HEK293 (cell line): ENCODE measurements at regions not wholly inside any gene's neighbourhood (a gene's known extent, or its start where the extent isn't known, plus 50 kb on each side); places are given as distances from the start of the nearest gene placed in this dataset.

Experiments
- CTCF ChIA-PET: fragments of 350-600 bp; formaldehyde crosslinking; extraction: SDS; loops from one replicate; lab custom pipeline; 2021; ENCODE audit warnings: antibody characterized with exemption; lab: Yijun Ruan, JAX
- POLR2A ChIA-PET: fragments of 300-600 bp; formaldehyde crosslinking; extraction: SDS; loops from one replicate; lab custom pipeline; 2020; ENCODE audit warnings: antibody characterized with exemption, inconsistent platforms; lab: Yijun Ruan, JAX
- H3K27ac ChIP-seq: fragments of 200-500 bp; sonication (Bioruptor generic); 2 replicates; pipeline ENCODE4 v1.5.1; 2014; ENCODE audit warnings: low read depth, low read length, control low read depth, inconsistent platforms; ENCODE audit errors: extremely low read depth
- H3K36me3 ChIP-seq, 2 experiments: fragments of 200-500 bp in 1 of 2; sonication (Bioruptor generic) in 1 of 2; 1 replicate in 1 of 2; 2 replicates in 1 of 2; pipeline ENCODE4 v1.5.1; 2014 to 2017; ENCODE audit warnings: inconsistent platforms in 2 of 2, low read length in 2 of 2; ENCODE audit not compliant: control insufficient read depth in 2 of 2, insufficient read depth in 1 of 2
- H3K4me1 ChIP-seq: fragments of 200-500 bp; sonication (Bioruptor generic); 2 replicates; pipeline ENCODE4 v1.5.1; 2014; ENCODE audit warnings: mild to moderate bottlenecking, low read length, inconsistent platforms; ENCODE audit not compliant: control insufficient read depth, insufficient read depth
- H3K4me3 ChIP-seq: 2 replicates; pipeline ENCODE4 v1.5.1; 2011; ENCODE audit warnings: low read depth, mild to moderate bottlenecking, control low read depth, low read length, moderate library complexity
- H3K9me3 ChIP-seq: fragments of 200-500 bp; sonication (Bioruptor generic); 2 replicates; pipeline ENCODE4 v1.5.1; 2014; ENCODE audit warnings: low read depth, low read length, inconsistent platforms; ENCODE audit not compliant: control insufficient read depth, insufficient read depth
- GFI1B ChIP-seq: fragments of 450-650 bp; formaldehyde crosslinking; IDR thresholded peaks from 2 replicates; pipeline ENCODE4 v1.5.1; 2016; ENCODE audit warnings: missing biosample characterization, missing genetic modification characterization
- HOXA7 ChIP-seq: sonication (generic); formaldehyde crosslinking; IDR thresholded peaks from 2 replicates; pipeline ENCODE4 v1.8.1; 2022; ENCODE audit warnings: missing genetic modification reagents, borderline replicate concordance
- RBAK ChIP-seq: fragments of 450-650 bp; formaldehyde crosslinking; IDR thresholded peaks from 2 replicates; pipeline ENCODE4 v1.5.1; 2016; ENCODE audit warnings: missing biosample characterization, missing genetic modification characterization
- ZBTB20 ChIP-seq: fragments of 450-650 bp; formaldehyde crosslinking; IDR thresholded peaks from 2 replicates; pipeline ENCODE4 v1.5.1; 2016; ENCODE audit warnings: missing biosample characterization, missing genetic modification characterization
- ZNF174 ChIP-seq: fragments of 450-650 bp; formaldehyde crosslinking; IDR thresholded peaks from 2 replicates; pipeline ENCODE4 v1.5.0; 2017; ENCODE audit warnings: missing biosample characterization, mild to moderate bottlenecking, missing genetic modification characterization
- ZNF391 ChIP-seq: fragments of 450-650 bp; formaldehyde crosslinking; IDR thresholded peaks from 2 replicates; pipeline ENCODE4 v1.5.1; 2016; ENCODE audit warnings: low read depth, missing biosample characterization, missing genetic modification characterization, borderline replicate concordance
- ZNF426 ChIP-seq: fragments of 450-650 bp; formaldehyde crosslinking; IDR thresholded peaks from 2 replicates; pipeline ENCODE4 v1.5.1; 2017; ENCODE audit warnings: missing biosample characterization, missing genetic modification characterization, mild to moderate bottlenecking, inconsistent platforms, moderate library complexity
- ZNF571 ChIP-seq: fragments of 450-650 bp; formaldehyde crosslinking; IDR thresholded peaks from 2 replicates; pipeline ENCODE4 v1.5.0; 2017; ENCODE audit warnings: missing biosample characterization, missing genetic modification characterization
- TF ChIP-seq, protein P1 (sequence below): fragments of 450-650 bp; formaldehyde crosslinking; conservative IDR thresholded peaks from 2 replicates; pipeline ENCODE4 v1.5.1; 2016; ENCODE audit warnings: low read depth, missing biosample characterization, missing genetic modification characterization
- TF ChIP-seq, protein P2 (sequence below): fragments of 450-650 bp; formaldehyde crosslinking; IDR thresholded peaks from 2 replicates; pipeline ENCODE4 v1.5.1; 2016; ENCODE audit warnings: missing biosample characterization, missing genetic modification characterization
- TF ChIP-seq, protein P3 (sequence below): fragments of 450-650 bp; formaldehyde crosslinking; IDR thresholded peaks from 2 replicates; pipeline ENCODE4 v1.5.1; 2016; ENCODE audit warnings: missing biosample characterization, missing genetic modification characterization
- TF ChIP-seq, protein P4 (sequence below): fragments of 450-650 bp; formaldehyde crosslinking; IDR thresholded peaks from 2 replicates; pipeline ENCODE4 v1.5.1; 2016; ENCODE audit warnings: missing biosample characterization, missing genetic modification characterization

DNA sequence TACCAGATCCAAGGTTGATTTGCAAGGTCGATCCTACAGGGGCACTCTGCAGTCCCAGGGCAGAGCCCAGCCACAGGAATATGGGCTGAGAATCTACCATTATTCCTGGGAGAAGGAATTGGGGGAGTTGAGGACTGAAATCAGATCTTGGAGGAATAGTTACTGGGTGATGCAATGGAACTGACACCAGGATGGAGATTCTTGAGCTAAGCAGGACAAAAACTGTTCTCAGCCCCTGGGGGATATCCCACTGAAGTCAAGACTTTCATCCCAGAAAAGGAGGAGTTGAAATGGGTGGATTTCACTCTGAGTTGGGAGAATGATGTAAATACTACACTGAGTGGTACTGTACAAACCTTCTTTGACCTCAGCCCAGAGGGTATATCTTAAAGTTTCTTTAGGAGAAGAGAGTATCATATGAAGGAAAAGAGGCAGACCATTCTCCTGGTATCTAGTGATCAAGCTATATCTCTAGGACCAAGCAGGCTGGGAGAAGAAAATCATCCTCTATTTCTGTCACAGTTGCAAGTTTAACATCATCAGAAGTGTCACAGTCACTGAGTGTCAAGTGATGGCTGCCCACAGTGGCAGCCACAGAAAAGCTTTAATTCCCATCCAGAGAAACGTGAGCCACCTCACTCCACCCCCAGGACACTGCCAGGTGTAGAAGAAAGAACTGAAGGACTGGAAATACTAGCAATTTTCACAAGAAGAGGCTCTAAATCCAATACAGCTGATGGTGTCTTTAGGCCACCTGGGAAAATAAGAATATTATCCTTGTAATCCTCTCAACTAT, 181.9 kb downstream of the NUAK1 start (continued):
- TF ChIP-seq, protein P1, sequence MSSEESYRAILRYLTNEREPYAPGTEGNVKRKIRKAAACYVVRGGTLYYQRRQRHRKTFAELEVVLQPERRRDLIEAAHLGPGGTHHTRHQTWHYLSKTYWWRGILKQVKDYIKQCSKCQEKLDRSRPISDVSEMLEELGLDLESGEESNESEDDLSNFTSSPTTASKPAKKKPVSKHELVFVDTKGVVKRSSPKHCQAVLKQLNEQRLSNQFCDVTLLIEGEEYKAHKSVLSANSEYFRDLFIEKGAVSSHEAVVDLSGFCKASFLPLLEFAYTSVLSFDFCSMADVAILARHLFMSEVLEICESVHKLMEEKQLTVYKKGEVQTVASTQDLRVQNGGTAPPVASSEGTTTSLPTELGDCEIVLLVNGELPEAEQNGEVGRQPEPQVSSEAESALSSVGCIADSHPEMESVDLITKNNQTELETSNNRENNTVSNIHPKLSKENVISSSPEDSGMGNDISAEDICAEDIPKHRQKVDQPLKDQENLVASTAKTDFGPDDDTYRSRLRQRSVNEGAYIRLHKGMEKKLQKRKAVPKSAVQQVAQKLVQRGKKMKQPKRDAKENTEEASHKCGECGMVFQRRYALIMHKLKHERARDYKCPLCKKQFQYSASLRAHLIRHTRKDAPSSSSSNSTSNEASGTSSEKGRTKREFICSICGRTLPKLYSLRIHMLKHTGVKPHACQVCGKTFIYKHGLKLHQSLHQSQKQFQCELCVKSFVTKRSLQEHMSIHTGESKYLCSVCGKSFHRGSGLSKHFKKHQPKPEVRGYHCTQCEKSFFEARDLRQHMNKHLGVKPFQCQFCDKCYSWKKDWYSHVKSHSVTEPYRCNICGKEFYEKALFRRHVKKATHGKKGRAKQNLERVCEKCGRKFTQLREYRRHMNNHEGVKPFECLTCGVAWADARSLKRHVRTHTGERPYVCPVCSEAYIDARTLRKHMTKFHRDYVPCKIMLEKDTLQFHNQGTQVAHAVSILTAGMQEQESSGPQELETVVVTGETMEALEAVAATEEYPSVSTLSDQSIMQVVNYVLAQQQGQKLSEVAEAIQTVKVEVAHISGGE: no peak
- TF ChIP-seq, protein P2, sequence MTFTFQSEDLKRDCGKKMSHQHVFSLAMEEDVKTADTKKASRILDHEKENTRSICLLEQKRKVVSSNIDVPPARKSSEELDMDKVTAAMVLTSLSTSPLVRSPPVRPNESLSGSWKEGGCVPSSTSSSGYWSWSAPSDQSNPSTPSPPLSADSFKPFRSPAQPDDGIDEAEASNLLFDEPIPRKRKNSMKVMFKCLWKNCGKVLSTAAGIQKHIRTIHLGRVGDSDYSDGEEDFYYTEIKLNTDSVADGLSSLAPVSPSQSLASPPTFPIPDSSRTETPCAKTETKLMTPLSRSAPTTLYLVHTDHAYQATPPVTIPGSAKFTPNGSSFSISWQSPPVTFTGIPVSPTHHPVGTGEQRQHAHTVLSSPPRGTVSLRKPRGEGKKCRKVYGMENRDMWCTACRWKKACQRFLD: no peak
- TF ChIP-seq ZNF426 (no peak), RBAK (tag by site-specific recombination) (no peak), ZBTB20 (tag by site-specific recombination) (no peak)

DNA sequence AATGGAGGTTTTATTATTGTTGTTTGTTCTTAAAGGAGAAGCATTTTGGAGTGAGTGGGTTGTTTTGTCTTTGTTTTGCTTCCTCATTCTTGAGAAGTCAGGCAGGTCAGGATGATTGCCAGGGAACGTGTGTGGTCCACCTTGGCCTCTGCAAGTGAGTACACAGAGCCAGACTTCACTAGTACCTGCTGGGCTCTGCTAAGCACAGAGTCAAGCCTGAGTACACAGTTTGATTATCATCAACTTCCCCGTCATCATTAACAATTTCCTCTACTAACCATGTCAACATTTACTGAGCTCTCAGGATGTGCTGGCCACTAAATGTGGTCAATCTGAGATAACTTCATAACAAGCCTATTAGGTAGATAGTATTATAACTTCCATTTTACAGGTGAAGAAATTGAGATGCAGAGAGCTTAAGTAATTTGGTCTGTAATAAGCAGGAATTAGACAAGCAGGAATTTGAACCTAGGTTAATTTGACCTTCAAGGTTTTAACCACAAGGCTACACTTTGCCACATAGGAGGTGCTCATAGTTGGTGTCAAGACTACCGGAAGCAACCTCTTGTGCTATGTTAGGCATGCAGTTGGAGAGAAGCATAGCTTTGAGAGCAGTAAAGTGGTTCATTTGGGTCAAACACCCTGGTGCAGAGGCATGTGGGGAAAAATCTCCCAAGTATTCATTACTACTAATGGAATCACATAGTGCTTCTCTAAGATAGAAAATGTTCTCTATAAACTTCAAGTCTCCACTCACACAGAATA, 178.3 kb downstream of the NUAK1 start:
- no peak overlapping the region for H3K4me3 ChIP-seq
- H3K36me3 ChIP-seq: no peaks in the 10 kb centered on the region
- no peaks in the 10 kb centered on the region for H3K4me1 ChIP-seq
- ChIA-PET CTCF (interaction anchor here (0.5 to 0.7 kb wide), 3 partner anchors 8 to 27 kb away, joined by 3 read pairs; no protein-coding TSS in a partner anchor), POLR2A (no interaction called here)
- TF ChIP-seq GFI1B (tag by site-specific recombination) (no peak), ZNF391 (tag by site-specific recombination) (no peak)
- no peaks in the 10 kb centered on the region for H3K9me3 ChIP-seq
- H3K27ac ChIP-seq: no peak overlapping the region

DNA sequence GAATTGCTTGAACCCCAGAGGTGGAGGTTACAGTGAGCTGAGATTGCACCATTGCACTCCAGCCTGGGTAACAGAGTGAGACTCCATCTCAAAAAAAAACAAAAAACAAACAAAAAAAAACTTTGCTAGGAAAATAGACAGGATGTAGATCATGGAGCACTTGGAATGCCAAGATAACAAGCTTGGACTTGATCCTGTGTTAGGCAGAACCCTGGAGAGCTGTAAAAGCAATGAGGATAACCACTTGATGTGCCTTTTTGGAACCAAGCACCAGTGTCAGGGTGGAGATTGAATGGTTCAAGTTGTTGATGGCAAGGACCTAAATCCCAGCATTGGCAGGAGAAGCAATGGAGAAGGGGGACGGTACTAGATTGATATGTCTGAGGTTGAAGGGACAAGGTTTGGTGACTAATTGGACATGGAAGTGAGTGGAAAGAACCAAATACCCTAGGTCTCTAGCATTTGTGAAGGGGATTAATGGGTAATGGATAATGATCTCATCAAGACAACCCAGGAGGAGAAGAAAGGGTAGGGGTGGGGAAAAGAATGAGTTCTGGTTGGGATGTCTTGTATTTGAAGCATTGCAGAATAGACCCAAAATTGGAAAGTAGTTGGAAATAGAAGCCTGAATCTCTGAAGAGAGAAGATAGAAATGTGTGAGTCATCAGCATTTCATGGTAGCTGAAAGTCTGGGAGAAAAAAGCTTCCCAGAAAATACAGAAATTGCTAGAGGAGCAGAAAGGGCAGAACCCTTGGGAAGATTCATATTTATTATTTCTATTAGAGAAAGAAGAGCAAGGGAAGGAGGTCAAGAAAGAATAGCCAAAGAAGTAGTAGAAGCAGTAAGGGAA, 176.7 kb downstream of the NUAK1 start:
- no peak overlapping the region for H3K4me3 ChIP-seq
- H3K27ac ChIP-seq: no peak overlapping the region
- H3K36me3 ChIP-seq: no peaks in the 10 kb centered on the region
- ChIA-PET CTCF (no interaction called here), POLR2A (interaction anchor here (0.5 kb wide), 1 partner anchor 96 kb away, joined by 5 read pairs; no protein-coding TSS in a partner anchor)
- no peaks in the 10 kb centered on the region for H3K9me3 ChIP-seq
- no peaks in the 10 kb centered on the region for H3K4me1 ChIP-seq
- TF ChIP-seq HOXA7 (CRISPR knock-in tag) (no peak), ZNF174 (tag by site-specific recombination) (no peak), ZNF571 (tag by site-specific recombination) (no peak)
- TF ChIP-seq, protein P3, sequence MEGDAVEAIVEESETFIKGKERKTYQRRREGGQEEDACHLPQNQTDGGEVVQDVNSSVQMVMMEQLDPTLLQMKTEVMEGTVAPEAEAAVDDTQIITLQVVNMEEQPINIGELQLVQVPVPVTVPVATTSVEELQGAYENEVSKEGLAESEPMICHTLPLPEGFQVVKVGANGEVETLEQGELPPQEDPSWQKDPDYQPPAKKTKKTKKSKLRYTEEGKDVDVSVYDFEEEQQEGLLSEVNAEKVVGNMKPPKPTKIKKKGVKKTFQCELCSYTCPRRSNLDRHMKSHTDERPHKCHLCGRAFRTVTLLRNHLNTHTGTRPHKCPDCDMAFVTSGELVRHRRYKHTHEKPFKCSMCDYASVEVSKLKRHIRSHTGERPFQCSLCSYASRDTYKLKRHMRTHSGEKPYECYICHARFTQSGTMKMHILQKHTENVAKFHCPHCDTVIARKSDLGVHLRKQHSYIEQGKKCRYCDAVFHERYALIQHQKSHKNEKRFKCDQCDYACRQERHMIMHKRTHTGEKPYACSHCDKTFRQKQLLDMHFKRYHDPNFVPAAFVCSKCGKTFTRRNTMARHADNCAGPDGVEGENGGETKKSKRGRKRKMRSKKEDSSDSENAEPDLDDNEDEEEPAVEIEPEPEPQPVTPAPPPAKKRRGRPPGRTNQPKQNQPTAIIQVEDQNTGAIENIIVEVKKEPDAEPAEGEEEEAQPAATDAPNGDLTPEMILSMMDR (tag by site-specific recombination): no peak
- TF ChIP-seq, protein P4, sequence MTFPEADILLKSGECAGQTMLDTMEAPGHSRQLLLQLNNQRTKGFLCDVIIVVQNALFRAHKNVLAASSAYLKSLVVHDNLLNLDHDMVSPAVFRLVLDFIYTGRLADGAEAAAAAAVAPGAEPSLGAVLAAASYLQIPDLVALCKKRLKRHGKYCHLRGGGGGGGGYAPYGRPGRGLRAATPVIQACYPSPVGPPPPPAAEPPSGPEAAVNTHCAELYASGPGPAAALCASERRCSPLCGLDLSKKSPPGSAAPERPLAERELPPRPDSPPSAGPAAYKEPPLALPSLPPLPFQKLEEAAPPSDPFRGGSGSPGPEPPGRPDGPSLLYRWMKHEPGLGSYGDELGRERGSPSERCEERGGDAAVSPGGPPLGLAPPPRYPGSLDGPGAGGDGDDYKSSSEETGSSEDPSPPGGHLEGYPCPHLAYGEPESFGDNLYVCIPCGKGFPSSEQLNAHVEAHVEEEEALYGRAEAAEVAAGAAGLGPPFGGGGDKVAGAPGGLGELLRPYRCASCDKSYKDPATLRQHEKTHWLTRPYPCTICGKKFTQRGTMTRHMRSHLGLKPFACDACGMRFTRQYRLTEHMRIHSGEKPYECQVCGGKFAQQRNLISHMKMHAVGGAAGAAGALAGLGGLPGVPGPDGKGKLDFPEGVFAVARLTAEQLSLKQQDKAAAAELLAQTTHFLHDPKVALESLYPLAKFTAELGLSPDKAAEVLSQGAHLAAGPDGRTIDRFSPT (tag by site-specific recombination): no peak
